H1 (cell line): ENCODE measurements at regions not wholly inside any gene's neighbourhood (a gene's known extent, or its start where the extent isn't known, plus 50 kb on each side); places are given as distances from the start of the nearest gene placed in this dataset.

Source experiments
- CTCF ChIA-PET: fragments of 300-600 bp; sonication (Branson Sonifier 250); formaldehyde crosslinking; loops from one replicate; lab custom pipeline; 2021; ENCODE audit not compliant: partially characterized antibody; lab: Charles Lee
- POLR2A ChIA-PET: fragments of 300-600 bp; sonication (Branson Sonifier 250); formaldehyde crosslinking; loops from one replicate; lab custom pipeline; 2021; ENCODE audit warnings: inconsistent platforms; ENCODE audit not compliant: partially characterized antibody; lab: Charles Lee
- DNase-seq, 2 experiments: peaks; one replicate each; pipeline versions ENCODE4 v3.0.0 to v3.0.0-alpha.2; 2010 to 2022; ENCODE audit warnings: low spot score in 2 of 2, low read depth in 1 of 2, mixed read lengths in 1 of 2
- FAIRE-seq: peaks from 2 replicates; lab custom pipeline; 2011; peaks lifted over from hg19 to GRCh38; lab: Jason Lieb, UNC
- H2AFZ ChIP-seq: 2 replicates; pipeline ENCODE4 v1.8.1; 2012; ENCODE audit warnings: low read length, inconsistent platforms
- H2AK5ac ChIP-seq: 2 replicates; pipeline ENCODE4 v1.6.1; 2013; ENCODE audit warnings: low read depth, low read length
- H2BK120ac ChIP-seq: replicated peaks from 2 replicates; pipeline ENCODE3; 2013; ENCODE audit warnings: low read depth, low read length, inconsistent platforms
- H2BK12ac ChIP-seq: 2 replicates; pipeline ENCODE4 v1.6.1; 2013; ENCODE audit warnings: low read depth, low read length
- H2BK15ac ChIP-seq: 2 replicates; pipeline ENCODE4 v1.6.1; 2013; ENCODE audit warnings: low read length
- H2BK20ac ChIP-seq: 2 replicates; pipeline ENCODE4 v1.6.1; 2013; ENCODE audit warnings: low read length
- H2BK5ac ChIP-seq: 2 replicates; pipeline ENCODE4 v1.6.1; 2013; ENCODE audit warnings: low read depth, low read length
- H3K14ac ChIP-seq: 2 replicates; pipeline ENCODE4 v1.6.1; 2013; ENCODE audit warnings: inconsistent platforms; ENCODE audit not compliant: insufficient read length
- H3K18ac ChIP-seq: 2 replicates; pipeline ENCODE4 v1.6.1; 2013; ENCODE audit warnings: low read length; ENCODE audit errors: extremely low read depth
- H3K23ac ChIP-seq: 2 replicates; pipeline ENCODE4 v1.6.1; 2013; ENCODE audit warnings: inconsistent platforms; ENCODE audit not compliant: insufficient read length
- H3K23me2 ChIP-seq: 2 replicates; pipeline ENCODE4 v1.6.1; 2013; ENCODE audit warnings: low read depth, low read length
- H3K27ac ChIP-seq: 2 replicates; pipeline ENCODE4 v1.6.1; 2011; ENCODE audit warnings: low read depth, low read length, inconsistent platforms
- H3K27me3 ChIP-seq, 4 experiments: replicated peaks in 1 of 4; 1 replicate in 1 of 4; 2 replicates in 3 of 4; pipeline versions ENCODE4 v1.6.1 to v1.8.1; 2011 to 2013; ENCODE audit warnings: low read length in 3 of 4, mild to moderate bottlenecking in 3 of 4, inconsistent platforms in 2 of 4, mixed read lengths in 2 of 4, moderate library complexity in 1 of 4; ENCODE audit not compliant: control insufficient read depth in 3 of 4, insufficient read depth in 3 of 4; ENCODE audit errors: extremely low read depth in 1 of 4
- H3K36me3 ChIP-seq, 4 experiments: 2 replicates each; pipeline versions ENCODE4 v1.6.1 to v1.8.1; 2011 to 2013; ENCODE audit warnings: mild to moderate bottlenecking in 4 of 4, low read length in 3 of 4, moderate library complexity in 2 of 4, control low read depth in 1 of 4, inconsistent platforms in 1 of 4; ENCODE audit not compliant: insufficient read depth in 4 of 4, control insufficient read depth in 2 of 4
- H3K4ac ChIP-seq: replicated peaks from 2 replicates; pipeline ENCODE3; 2013; ENCODE audit warnings: low read length, low read depth, mixed read lengths, inconsistent platforms; ENCODE audit not compliant: insufficient read length
- H3K4me1 ChIP-seq, 4 experiments: replicated peaks in 1 of 4; 1 replicate in 1 of 4; 2 replicates in 3 of 4; pipeline versions ENCODE4 v1.6.1 to v1.8.1; 2011 to 2013; ENCODE audit warnings: low read length in 3 of 4, inconsistent platforms in 2 of 4, mixed read lengths in 1 of 4; ENCODE audit not compliant: insufficient read depth in 4 of 4, control insufficient read depth in 3 of 4
- H3K4me2 ChIP-seq, 2 experiments: 2 replicates each; pipeline versions ENCODE4 v1.6.1 to v1.8.1; 2011 to 2013; ENCODE audit warnings: low read depth in 2 of 2, low read length in 2 of 2, control low read depth in 1 of 2, inconsistent platforms in 1 of 2, mild to moderate bottlenecking in 1 of 2; ENCODE audit not compliant: insufficient read depth in 1 of 2
- H3K4me3 ChIP-seq, 4 experiments: fragments of 200-600, 300-600 bp in 1 of 4; sonication (generic), shearing (Covaris generic), sonication (Bioruptor Twin) in 1 of 4; 2 replicates each; pipeline versions ENCODE4 v1.5.1 to v1.8.1; 2011 to 2016; ENCODE audit warnings: low read length in 4 of 4, low read depth in 3 of 4, control low read depth in 2 of 4, inconsistent platforms in 2 of 4, mild to moderate bottlenecking in 2 of 4, mixed read lengths in 1 of 4, moderate library complexity in 1 of 4; ENCODE audit not compliant: insufficient read depth in 2 of 4; ENCODE audit errors: extremely low read depth in 1 of 4
- H3K56ac ChIP-seq: replicated peaks from 2 replicates; pipeline ENCODE3; 2013; ENCODE audit warnings: low read depth, mild to moderate bottlenecking, mixed read lengths, low read length, inconsistent platforms; ENCODE audit not compliant: insufficient read length
- H3K79me1 ChIP-seq: 2 replicates; pipeline ENCODE4 v1.6.1; 2013; ENCODE audit warnings: low read depth, low read length, control low read depth
- H3K79me2 ChIP-seq, 2 experiments: 2 replicates each; pipeline versions ENCODE4 v1.6.1 to v1.8.1; 2012 to 2013; ENCODE audit warnings: low read length in 2 of 2, mild to moderate bottlenecking in 2 of 2, inconsistent platforms in 1 of 2; ENCODE audit not compliant: insufficient read depth in 2 of 2, control insufficient read depth in 1 of 2
- H3K9ac ChIP-seq, 4 experiments: replicated peaks in 1 of 4; 1 replicate in 1 of 4; 2 replicates in 3 of 4; pipeline versions ENCODE4 v1.6.1 to v1.8.1; 2011 to 2013; ENCODE audit warnings: low read depth in 3 of 4, low read length in 3 of 4, control low read depth in 2 of 4, mild to moderate bottlenecking in 2 of 4, moderate library complexity in 2 of 4, inconsistent platforms in 1 of 4; ENCODE audit errors: extremely low read depth in 1 of 4
- H3K9me3 ChIP-seq, 2 experiments: 2 replicates each; pipeline versions ENCODE4 v1.6.1 to v1.8.1; 2012 to 2013; ENCODE audit warnings: mild to moderate bottlenecking in 2 of 2, moderate library complexity in 2 of 2, control low read depth in 1 of 2, inconsistent platforms in 1 of 2, low read depth in 1 of 2, low read length in 1 of 2, mixed read lengths in 1 of 2; ENCODE audit not compliant: insufficient read depth in 2 of 2
- H4K20me1 ChIP-seq, 2 experiments: replicated peaks in 1 of 2; 2 replicates each; pipeline versions ENCODE3 to v1.8.1; 2011 to 2013; ENCODE audit warnings: inconsistent platforms in 2 of 2, low read length in 2 of 2, mild to moderate bottlenecking in 1 of 2; ENCODE audit not compliant: insufficient read depth in 2 of 2, control insufficient read depth in 1 of 2
- H4K5ac ChIP-seq: 2 replicates; pipeline ENCODE4 v1.6.1; 2013; ENCODE audit warnings: low read length, low read depth, mixed read lengths, inconsistent platforms; ENCODE audit not compliant: insufficient read length
- H4K8ac ChIP-seq: 2 replicates; pipeline ENCODE4 v1.8.0; 2013; ENCODE audit warnings: mild to moderate bottlenecking, moderate library complexity, low read length, inconsistent platforms; ENCODE audit not compliant: insufficient read depth; ENCODE audit errors: extremely low read depth
- H4K91ac ChIP-seq: replicated peaks from 2 replicates; pipeline ENCODE3; 2013; ENCODE audit warnings: low read length, mixed read lengths, inconsistent platforms; ENCODE audit not compliant: insufficient read length
- BACH1 ChIP-seq: IDR thresholded peaks from 2 replicates; pipeline ENCODE4 v1.6.1; 2012; ENCODE audit warnings: low read length, improper control_type of control experiment
- KDM4A ChIP-seq: IDR thresholded peaks from one replicate; pipeline ENCODE4 v1.7.1; 2012; ENCODE audit warnings: low read depth, mild to moderate bottlenecking, moderate library complexity, low read length, inconsistent platforms; ENCODE audit not compliant: severe bottlenecking
- MAFK ChIP-seq: IDR thresholded peaks from 2 replicates; pipeline ENCODE4 v1.6.1; 2012; ENCODE audit warnings: low read depth, mild to moderate bottlenecking, improper control_type of control experiment, low read length
- SAP30 ChIP-seq: fragments of 300-600 bp; sonication (generic); IDR thresholded peaks from 2 replicates; pipeline ENCODE4 v1.7.1; 2012; ENCODE audit warnings: low read length, moderate library complexity, mild to moderate bottlenecking, inconsistent platforms; ENCODE audit not compliant: insufficient read depth, insufficient replicate concordance
- SP1 ChIP-seq: IDR thresholded peaks from 2 replicates; pipeline ENCODE4 v1.6.1; 2011; ENCODE audit warnings: low read depth, low read length
- WGBS, 2 experiments: shearing (Covaris generic) in 1 of 2; methylation state at CpG; one replicate each; pipeline versions ENCODE4 v1.1.6 to v1.1.7; 2013 to 2015; ENCODE audit warnings: low lambda C conversion rate in 2 of 2, mixed read lengths in 2 of 2, inconsistent platforms in 1 of 2, low coverage in 1 of 2, missing lambda C conversion rate in 1 of 2; ENCODE audit not compliant: insufficient replicate concordance in 2 of 2, insufficient coverage in 1 of 2, insufficient read length in 1 of 2; ENCODE audit errors: extremely low coverage in 1 of 2, missing lambda C conversion rate in 1 of 2; 5-methylcytosine and 5-hydroxymethylcytosine counted together

- H4K20me1 ChIP-seq, result no peaks in the 10 kb centered on the region
- no peak overlapping the region for H3K4ac ChIP-seq
- ChIA-PET POLR2A (no interaction called here), CTCF (interaction anchor here (0.5 to 2.8 kb wide), 15 partner anchors 9 to 686 kb away, joined by 3 to 11 read pairs (median 4); no protein-coding TSS in a partner anchor)
- H3K56ac ChIP-seq, result no peak overlapping the region
- no peaks in the 10 kb centered on the region for H3K36me3 ChIP-seq
- no peaks in the 10 kb centered on the region for H3K27me3 ChIP-seq
- no peak overlapping the region for H2AK5ac ChIP-seq
- no peak overlapping the region for H2BK15ac ChIP-seq
- H4K5ac ChIP-seq, result no peak overlapping the region
- H3K23me2 ChIP-seq, result no peaks in the 10 kb centered on the region; the same call in 1 of the 2 replicates
- no peak overlapping the region for H4K91ac ChIP-seq
- H3K9ac ChIP-seq, result no peak overlapping the region
- H4K8ac ChIP-seq, result no peak overlapping the region
- H3K18ac ChIP-seq, result no peak overlapping the region
- peaks cover 0 to 2% (median 0%) of the 10 kb centered on the region in 4 experiments; a peak in 2 of 7 replicates for H3K4me1 ChIP-seq
- H2BK5ac ChIP-seq, result no peak overlapping the region
- H3K4me2 ChIP-seq, result no peak overlapping the region
- no peaks in the 10 kb centered on the region for H3K79me1 ChIP-seq
- H3K14ac ChIP-seq, result no peak overlapping the region
- H3K4me3 ChIP-seq, result no peak overlapping the region
- 91% methylated on average over 7 of the region's 7 CpGs; no CpG with 5 or more reads in 1 of the 2 experiments for WGBS, 2 experiments
- no peak for DNase-seq
- no peak overlapping the region for H3K27ac ChIP-seq
- FAIRE-seq, result no peak
- peak overlapping the region; percentile 72 for H2AFZ ChIP-seq
- no peak overlapping the region for H2BK12ac ChIP-seq
- TF ChIP-seq SAP30 (no peak), MAFK (peak; percentile 93), SP1 (no peak), BACH1 (peak; percentile 86), KDM4A (no peak)
- H3K9me3 ChIP-seq, result no peaks in the 10 kb centered on the region
- no peak overlapping the region for H3K23ac ChIP-seq
- H3K79me2 ChIP-seq, result no peaks in the 10 kb centered on the region
- H2BK120ac ChIP-seq, result no peak overlapping the region
- H2BK20ac ChIP-seq, result no peak overlapping the region
Measured at GRCh38 chr4:180827232-180828009, 1415.8 kb upstream of the TENM3 start.
